ENCODE measurements at regions not wholly inside any gene's neighbourhood (a gene's known extent, or its start where the extent isn't known, plus 50 kb on each side); places are given as distances from the start of the nearest gene placed in this dataset.
"Not testable (repeated sequence)": the region's sequence is repeated elsewhere in the genome, so short reads cannot be mapped to it uniquely, and the experiment has no call there.

DNA sequence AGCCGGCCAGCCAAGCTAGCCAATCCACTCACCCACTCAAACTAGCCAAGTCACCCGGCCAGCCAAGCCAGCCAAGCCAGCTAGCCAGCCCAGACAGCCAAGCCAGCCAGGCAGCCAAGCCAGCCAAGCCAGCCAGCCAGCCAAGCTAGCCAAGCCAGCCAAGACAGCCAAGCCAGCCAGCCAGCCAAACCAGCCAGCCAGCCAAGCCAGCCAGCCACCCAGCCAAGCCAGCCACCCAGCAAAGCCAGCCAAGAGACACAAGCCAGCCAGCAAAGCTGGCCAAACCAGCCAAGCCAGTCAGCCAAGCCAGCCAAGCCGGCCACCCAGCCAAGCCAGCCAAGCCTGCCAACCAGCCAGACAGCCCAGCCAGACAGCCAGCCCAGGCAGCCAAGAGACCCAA is 322.2 kb upstream of the PLGLB2 start:
- not testable (repeated sequence) for H3K36me3 Mint-ChIP-seq, H3K4me3 Mint-ChIP-seq, H3K9me3 Mint-ChIP-seq, ATAC-seq, H3K4me1 Mint-ChIP-seq, H3K27ac Mint-ChIP-seq
- peak in 1 of 2 donors; percentile 52 for DNase-seq (ENCODE audit: low spot score in 2 of 2)

DNA sequence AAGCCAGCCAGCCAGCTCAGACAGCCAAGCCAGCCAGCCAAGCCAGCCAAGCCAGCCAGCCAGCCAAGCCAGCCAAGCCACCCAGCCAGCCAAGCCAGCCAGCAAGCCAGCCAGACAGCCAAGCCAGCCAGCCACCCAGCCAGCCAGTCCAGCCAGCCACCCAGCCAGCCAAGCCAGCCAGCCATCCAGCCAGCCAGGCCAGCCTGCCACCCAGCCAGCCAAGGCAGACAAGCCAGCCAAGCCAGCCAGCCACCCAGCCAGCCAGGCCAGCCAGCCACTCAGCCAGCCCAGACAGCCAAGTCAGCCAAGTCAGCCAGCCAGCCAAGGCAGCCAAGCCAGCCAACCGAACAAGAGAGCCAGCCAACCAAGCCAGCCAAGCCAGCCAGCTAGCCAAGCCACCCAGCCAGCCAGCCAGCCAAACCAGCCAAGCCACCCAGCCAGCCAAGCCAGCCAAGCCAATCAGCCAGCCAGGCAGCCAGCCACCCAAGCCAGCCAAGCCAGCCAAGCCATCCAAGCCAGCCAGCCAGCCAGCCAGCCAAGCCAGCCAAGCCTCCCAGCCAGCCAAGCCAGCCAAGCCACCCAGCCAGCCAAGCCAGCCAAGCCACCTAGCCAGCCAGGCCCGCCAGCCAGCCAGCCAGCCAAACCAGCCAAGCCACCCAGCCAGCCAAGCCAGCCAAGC is 319.3 kb upstream of the PLGLB2 start:
- not testable (repeated sequence) for H3K9me3 Mint-ChIP-seq, ATAC-seq, H3K4me1 Mint-ChIP-seq, H3K4me3 Mint-ChIP-seq, H3K27ac Mint-ChIP-seq, H3K36me3 Mint-ChIP-seq
- DNase-seq (ENCODE audit: low spot score in 2 of 2): peak in 1 of 2 donors; percentile 43

DNA sequence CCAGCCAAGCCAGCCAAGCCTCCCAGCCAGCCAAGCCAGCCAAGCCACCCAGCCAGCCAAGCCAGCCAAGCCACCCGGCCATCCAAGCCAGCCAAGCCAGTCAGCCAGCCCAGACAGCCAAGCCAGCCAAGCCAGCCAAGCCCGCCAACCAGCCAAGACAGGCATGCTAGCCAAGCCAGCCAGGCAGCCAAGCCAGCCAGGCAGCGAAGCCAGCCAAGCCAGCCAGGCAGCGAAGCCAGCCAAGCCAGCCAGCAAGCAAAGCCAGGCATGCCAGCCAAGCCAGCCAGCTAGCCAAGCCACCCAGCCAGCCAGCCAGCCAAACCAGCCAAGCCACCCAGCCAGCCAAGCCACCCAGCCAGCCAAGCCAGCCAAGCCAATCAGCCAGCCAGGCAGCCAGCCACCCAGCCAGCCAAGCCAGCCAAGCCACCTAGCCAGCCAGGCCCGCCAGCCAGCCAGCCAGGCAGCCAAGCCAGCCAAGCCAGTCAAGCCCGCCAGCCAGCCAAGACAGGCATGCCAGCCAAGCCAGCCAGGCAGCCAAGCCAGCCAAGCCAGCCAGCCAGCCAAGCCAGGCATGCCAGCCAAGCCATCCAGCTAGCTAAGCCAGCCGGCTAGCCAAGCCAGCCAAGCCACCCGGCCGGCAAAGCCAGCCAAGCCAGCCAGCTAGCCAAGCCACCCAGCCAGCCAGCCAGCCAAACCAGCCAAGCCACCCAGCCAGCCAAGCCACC is 318.5 kb upstream of the PLGLB2 start:
- ATAC-seq, H3K36me3 Mint-ChIP-seq, H3K27ac Mint-ChIP-seq, H3K9me3 Mint-ChIP-seq, H3K4me1 Mint-ChIP-seq, H3K4me3 Mint-ChIP-seq: not testable (repeated sequence)
- peak in 1 of 2 donors; percentile 40 for DNase-seq (ENCODE audit: low spot score in 2 of 2)

DNA sequence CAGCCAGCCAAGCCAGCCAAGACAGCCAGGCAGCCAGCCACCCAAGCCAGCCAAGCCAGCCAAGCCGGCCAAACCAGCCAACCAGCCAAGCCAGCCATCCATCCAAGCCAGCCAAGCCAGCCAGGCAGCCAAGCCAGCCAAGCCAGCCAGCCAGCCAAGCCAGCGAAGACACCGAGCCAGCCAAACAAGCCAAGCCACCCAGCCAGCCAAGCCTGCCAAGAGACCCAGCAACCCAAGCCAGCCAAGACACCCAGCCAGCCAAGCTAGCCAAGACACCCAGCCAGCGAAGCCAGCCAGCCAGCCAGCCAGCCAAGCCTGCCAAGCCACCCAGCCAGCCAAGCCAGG is 318.0 kb upstream of the PLGLB2 start:
- DNase-seq (ENCODE audit: low spot score in 2 of 2); H3K27ac Mint-ChIP-seq; H3K9me3 Mint-ChIP-seq; H3K36me3 Mint-ChIP-seq; ATAC-seq; H3K4me3 Mint-ChIP-seq; H3K4me1 Mint-ChIP-seq: not testable (repeated sequence)

DNA sequence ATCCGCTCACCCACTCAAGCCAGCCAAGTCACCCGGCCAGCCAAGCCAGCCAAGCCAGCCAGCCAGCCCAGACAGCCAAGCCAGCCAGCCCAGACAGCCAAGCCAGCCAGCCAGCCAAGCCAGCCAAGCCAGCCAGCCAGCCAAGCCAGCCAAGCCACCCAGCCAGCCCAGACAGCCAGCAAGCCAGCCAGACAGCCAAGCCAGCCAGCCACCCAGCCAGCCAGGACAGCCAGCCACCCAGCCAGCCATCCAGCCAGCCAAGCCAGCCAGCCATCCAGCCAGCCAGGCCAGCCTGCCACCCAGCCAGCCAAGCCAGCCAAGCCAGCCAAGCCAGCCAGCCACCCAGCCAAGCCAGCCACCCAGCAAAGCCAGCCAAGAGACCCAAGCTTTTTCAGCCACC is 316.8 kb upstream of the PLGLB2 start:
- H3K27ac Mint-ChIP-seq: not testable (repeated sequence)

DNA sequence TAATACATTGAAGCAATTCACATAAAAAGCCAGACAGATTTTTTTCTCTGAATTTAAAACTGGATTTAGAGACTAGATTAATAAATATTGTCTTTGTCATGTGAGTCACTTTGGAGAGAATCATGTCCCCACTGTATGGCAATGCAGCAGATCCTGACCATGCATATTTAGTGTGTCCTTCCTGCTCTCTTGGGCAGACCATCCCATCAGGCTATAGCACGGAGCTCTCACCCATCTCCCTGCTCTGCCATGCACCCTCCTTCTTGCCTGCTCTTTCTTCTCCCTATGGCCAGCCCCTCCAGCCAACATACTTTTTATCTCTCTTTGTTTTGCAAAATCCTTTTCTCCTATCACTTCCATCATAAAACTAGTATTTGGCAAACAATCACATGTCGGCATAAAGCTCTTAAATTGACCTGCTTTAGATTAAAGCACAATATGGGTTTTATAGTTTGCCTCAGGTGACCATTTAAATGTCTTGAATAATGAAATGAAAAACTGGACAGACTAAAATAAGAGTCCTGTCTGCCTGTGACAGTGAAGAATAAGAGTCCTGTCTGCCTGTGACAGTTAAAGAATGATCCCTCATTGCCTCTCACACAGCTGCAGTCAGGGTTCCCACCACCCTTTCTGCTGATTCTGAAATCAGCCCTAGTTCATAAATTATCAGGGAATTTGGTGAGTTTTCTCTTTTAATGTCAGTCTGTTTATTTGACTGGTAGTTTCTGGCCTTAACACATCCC is 315.0 kb upstream of the PLGLB2 start:
- peaks cover 30% of the 10 kb centered on the region for H3K36me3 Mint-ChIP-seq
- H3K9me3 Mint-ChIP-seq; H3K27ac Mint-ChIP-seq; H3K4me1 Mint-ChIP-seq; ATAC-seq; H3K4me3 Mint-ChIP-seq; DNase-seq (ENCODE audit: low spot score in 2 of 2): not testable (repeated sequence)

More for the DNA sequence above, 316.8 kb upstream of the PLGLB2 start:
- peaks cover 14% of the 10 kb centered on the region for H3K36me3 Mint-ChIP-seq
- not testable (repeated sequence) for H3K4me3 Mint-ChIP-seq, H3K9me3 Mint-ChIP-seq, ATAC-seq, H3K4me1 Mint-ChIP-seq
- peak in 1 of 2 donors; percentile 26 for DNase-seq (ENCODE audit: low spot score in 2 of 2)

DNA sequence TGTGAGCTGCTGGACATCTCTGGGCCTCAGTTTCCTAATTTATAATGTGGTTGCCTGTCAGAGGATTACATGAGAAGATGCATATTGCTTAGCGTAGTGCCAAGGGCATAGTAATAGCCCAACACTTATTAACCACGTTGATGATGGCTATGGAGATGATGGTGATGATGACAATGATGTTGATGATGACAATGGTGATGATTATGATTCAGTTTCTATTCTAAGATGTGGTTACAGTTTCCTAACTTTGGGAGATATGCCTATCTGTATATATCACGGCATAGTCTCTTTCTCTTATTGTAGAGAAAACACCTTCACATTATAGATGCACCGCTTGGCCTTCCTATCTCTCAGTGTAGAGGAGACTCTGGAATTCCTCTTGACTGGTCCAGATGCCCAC is 311.9 kb upstream of the PLGLB2 start:
- not testable (repeated sequence) for DNase-seq (ENCODE audit: low spot score in 2 of 2); H3K4me1 Mint-ChIP-seq; H3K4me3 Mint-ChIP-seq; H3K9me3 Mint-ChIP-seq; H3K27ac Mint-ChIP-seq
- H3K36me3 Mint-ChIP-seq: peaks cover 50% of the 10 kb centered on the region
- peak; percentile 46 for ATAC-seq

DNA sequence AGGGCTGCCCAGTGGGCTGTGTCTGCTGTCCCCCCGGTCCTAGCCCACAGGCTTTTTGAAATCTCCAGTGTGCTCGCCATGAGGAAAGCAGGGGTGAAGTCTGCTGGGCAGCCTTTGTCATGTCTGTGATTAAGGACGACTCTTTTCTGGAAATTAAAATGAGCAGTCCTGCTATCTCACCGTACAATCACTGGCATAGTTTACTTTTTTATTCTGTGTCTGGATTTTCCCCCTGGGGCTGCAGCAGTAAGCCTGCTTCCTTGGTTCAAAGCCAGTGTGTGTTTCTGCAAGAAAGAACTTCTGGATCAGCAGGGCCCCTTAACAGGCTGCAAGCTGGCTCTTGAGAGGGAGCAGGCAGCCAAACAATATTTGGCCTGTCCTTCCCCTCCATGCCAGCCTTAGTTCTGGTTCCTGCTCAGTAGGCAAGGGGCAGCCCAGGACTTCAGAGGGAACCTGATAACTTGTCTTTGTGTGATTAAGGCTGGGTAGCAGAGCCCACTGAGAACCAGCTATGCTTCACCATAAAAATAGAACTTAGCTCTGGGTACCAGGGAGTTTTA is 310.1 kb upstream of the PLGLB2 start:
- Mint-ChIP-seq H3K36me3 (peaks cover 48% of the 10 kb centered on the region), H3K4me1 (peaks cover 24% of the 10 kb centered on the region)
- not testable (repeated sequence) for H3K27ac Mint-ChIP-seq, H3K9me3 Mint-ChIP-seq, ATAC-seq, H3K4me3 Mint-ChIP-seq
- peak in 1 of 2 donors; percentile 17 for DNase-seq (ENCODE audit: low spot score in 2 of 2)

DNA sequence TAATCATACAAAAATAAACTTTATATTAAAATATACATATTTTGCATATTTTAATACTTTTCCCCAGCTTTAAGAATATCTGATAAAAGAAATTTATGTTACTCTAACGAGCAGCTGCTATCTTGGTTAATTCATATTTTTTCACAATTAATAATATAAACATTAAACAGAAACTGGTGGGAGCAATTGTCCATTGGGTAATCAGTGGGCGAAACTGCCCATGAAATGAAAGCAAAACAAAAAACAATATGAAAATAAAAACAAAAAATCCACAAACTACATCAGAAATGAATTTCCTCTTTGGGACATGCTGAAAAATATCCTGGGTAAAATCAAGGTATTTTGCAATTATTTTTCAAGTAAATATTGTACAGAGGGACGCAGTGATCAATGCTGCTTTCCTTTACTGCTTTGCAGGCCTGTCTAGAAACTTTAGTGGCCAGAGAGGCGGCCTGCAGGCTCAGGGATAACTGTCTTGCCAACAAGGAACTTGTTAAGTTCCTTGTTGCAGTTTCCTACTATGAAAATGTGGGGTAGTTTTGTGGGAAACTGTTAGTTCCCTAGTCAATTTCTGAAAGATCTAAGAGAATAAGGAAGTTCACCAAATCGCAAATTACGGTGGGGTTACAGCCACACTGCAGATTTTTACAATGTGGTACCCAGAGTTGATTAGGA is 309.0 kb upstream of the PLGLB2 start:
- DNase-seq (ENCODE audit: low spot score in 2 of 2): peak in 1 of 2 donors; percentile 13

DNA sequence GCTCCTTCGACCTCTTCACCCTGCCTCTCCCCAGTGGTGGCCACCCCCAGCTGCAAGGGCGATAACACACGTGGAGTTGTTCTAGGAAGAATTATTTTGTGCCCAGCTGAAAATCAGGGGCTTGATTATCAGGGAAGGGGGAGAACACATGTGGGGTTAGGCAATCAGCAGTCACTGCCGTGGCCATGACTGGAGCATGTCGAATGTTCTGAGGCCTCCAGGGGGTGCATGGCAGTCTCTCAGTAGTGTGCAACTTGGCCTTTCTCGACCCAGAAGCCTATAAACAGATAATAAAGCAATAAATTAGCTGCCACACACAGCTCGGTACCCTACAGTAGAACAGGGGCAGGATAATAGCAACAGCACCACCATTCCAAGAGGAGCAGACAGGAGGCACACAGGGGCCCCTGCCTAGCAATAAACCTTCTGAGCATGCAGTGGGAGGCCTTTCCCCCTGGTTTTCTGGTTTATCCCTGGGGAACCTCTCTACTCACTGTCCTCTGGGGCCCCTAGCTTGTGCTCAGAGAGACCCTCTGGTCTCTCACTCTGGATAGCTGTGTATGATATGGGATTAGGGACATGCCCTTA is 308.2 kb upstream of the PLGLB2 start:
- H3K27ac Mint-ChIP-seq, H3K9me3 Mint-ChIP-seq, H3K4me3 Mint-ChIP-seq, ATAC-seq: not testable (repeated sequence)
- peak in 1 of 2 donors; percentile 50 for DNase-seq (ENCODE audit: low spot score in 2 of 2)
- peaks cover 32% of the 10 kb centered on the region for H3K4me1 Mint-ChIP-seq
- peaks cover 53% of the 10 kb centered on the region for H3K36me3 Mint-ChIP-seq

More for the DNA sequence above, 309.0 kb upstream of the PLGLB2 start:
- not testable (repeated sequence) for ATAC-seq, H3K9me3 Mint-ChIP-seq, H3K27ac Mint-ChIP-seq, H3K4me3 Mint-ChIP-seq
- H3K4me1 Mint-ChIP-seq: peaks cover 27% of the 10 kb centered on the region
- peaks cover 48% of the 10 kb centered on the region for H3K36me3 Mint-ChIP-seq

DNA sequence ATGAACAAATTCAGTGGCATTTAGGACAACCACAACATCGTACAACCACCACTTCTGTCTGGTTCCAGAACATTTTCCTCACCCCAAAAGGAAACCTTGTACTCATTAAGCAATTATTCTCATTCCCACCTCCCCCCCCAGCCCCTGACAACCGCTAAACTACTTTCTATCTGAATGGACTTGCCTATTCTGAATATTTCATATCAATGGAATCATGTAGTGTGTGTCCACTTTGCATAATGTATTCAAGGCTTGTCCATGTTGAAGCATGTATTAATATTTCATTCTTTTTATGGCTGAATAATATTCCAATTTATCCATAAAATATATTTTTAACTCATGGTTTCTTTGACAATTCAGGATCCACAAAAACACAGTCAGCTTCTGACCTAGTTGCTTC is 307.2 kb upstream of the PLGLB2 start:
- not testable (repeated sequence) for ATAC-seq, H3K27ac Mint-ChIP-seq, H3K9me3 Mint-ChIP-seq
- H3K4me3 Mint-ChIP-seq: peak overlapping the region; percentile 43
- peaks cover 41% of the 10 kb centered on the region for H3K4me1 Mint-ChIP-seq
- H3K36me3 Mint-ChIP-seq: peaks cover 56% of the 10 kb centered on the region
- DNase-seq (ENCODE audit: low spot score in 2 of 2): peak in 1 of 2 donors; percentile 12

DNA sequence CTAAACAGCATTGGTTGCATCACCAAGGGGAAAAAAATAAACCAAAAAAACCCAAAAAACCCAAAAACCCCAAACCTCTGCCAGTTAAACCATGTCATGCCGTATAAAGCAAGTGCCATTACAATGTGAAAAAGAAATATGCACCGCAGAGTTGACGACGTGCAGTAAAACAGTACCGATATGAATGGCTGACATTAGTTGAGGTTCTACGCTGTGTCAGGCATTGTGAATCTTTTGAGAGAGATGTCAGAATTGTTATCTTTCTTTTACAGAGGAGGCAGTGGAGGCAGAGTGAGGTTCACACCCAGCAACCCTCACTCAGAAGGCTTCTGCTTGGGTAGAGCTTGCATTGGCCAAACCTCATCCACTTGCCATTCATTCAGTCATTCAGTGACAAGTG is 306.5 kb upstream of the PLGLB2 start:
- not testable (repeated sequence) for H3K27ac Mint-ChIP-seq

DNA sequence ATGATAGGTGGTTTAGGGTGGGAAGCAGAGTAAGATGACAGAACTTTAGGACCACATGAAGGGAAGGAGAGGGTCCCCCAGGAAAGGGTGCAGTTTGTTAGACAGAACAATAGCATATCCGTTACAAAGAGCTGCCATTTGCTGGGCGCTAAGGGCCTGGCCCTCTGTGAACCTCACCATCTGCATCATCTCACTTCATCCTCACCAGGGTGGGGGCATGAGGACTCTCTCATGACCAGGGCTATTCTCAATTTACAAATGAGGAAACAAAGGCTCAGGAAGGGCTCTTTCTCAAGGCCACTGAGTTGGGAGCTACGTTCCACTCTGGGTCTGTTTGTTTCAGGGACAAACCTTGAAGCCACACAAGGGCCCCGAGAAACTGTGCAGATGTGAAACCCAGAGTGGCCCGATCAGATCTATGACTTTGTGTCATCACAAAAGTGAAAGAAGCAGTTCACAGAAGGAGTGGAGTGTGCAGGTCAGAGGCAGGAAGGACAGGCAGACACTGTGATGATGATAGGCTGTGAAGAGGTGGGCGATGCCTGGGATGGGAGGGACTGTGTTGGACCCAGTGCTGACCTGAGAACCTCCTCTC is 304.8 kb upstream of the PLGLB2 start:
- DNase-seq (ENCODE audit: low spot score in 2 of 2): peak in 1 of 2 donors; percentile 75
- peaks cover 40% of the 10 kb centered on the region for H3K4me1 Mint-ChIP-seq
- peak overlapping the region; percentile 32 for H3K27ac Mint-ChIP-seq
- not testable (repeated sequence) for H3K9me3 Mint-ChIP-seq
- ATAC-seq: peak; percentile 83
- H3K4me3 Mint-ChIP-seq: peak overlapping the region; percentile 43
- peaks cover 43% of the 10 kb centered on the region for H3K36me3 Mint-ChIP-seq

More for the DNA sequence above, 306.5 kb upstream of the PLGLB2 start:
- Mint-ChIP-seq H3K36me3 (peaks cover 55% of the 10 kb centered on the region), H3K4me1 (peaks cover 45% of the 10 kb centered on the region), H3K4me3 (peak overlapping the region; percentile 43)
- peak; percentile 74 for ATAC-seq
- peak in 1 of 2 donors; percentile 67 for DNase-seq (ENCODE audit: low spot score in 2 of 2)
- not testable (repeated sequence) for H3K9me3 Mint-ChIP-seq

DNA sequence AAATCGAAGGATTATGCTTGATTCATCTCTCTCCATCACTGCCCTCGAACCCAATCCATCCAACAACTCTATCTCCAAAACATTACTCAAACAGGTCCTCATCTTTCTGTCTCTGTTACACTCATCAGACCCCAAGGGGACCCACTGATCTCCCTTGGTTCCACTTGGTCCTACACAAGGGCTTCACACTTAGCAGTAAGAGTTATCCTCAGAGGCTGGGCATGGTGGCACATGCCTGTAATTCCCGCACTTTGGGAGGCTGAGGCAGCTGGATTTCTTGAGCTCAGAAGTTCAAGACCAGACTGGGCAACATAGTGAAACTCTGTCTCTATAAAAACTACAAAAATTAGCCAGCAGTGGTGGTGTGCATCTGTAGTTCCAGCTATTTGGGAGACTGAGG is 302.9 kb upstream of the PLGLB2 start:
- peak overlapping the region; percentile 28 for H3K4me3 Mint-ChIP-seq
- not testable (repeated sequence) for H3K9me3 Mint-ChIP-seq, ATAC-seq
- DNase-seq (ENCODE audit: low spot score in 2 of 2): peak in 1 of 2 donors; percentile 53
- H3K36me3 Mint-ChIP-seq: peaks cover 28% of the 10 kb centered on the region
- peaks cover 40% of the 10 kb centered on the region for H3K4me1 Mint-ChIP-seq
- H3K27ac Mint-ChIP-seq: peak overlapping the region; percentile 70

Data from stimulated activated effector memory CD8-positive, alpha-beta T cell treated with anti-CD3 and anti-CD28 coated beads, Interleukin-12 subunit alpha, Interleukin-12 subunit beta, amount 100 ng/mL, for 72 hours (primary cell).